Neural progenitor cell (in vitro differentiated cells): ENCODE measurements at regions not wholly inside any gene's neighbourhood (a gene's known extent, or its start where the extent isn't known, plus 50 kb on each side); places are given as distances from the start of the nearest gene placed in this dataset.

Experiments used
- DNase-seq: peaks from one replicate; pipeline ENCODE4 v3.0.0-alpha.2; 2016; ENCODE audit warnings: low spot score
- H2AFZ ChIP-seq: fragments of 200-600 bp; sonication (generic); replicated peaks from 2 replicates; pipeline ENCODE4 v1.6.1; 2016; ENCODE audit warnings: antibody characterized with exemption
- H3F3A ChIP-seq: fragments of 200-600 bp; sonication (generic); 2 replicates; pipeline ENCODE4 v1.6.1; 2016; ENCODE audit warnings: antibody characterized with exemption, low read depth
- H3K27ac ChIP-seq: fragments of 200-600 bp; sonication (generic); 2 replicates; pipeline ENCODE4 v1.5.1; 2016; ENCODE audit warnings: mild to moderate bottlenecking
- H3K27me3 ChIP-seq: fragments of 200-600 bp; sonication (generic); 2 replicates; pipeline ENCODE4 v1.6.1; 2016; ENCODE audit warnings: mild to moderate bottlenecking, moderate library complexity
- H3K36me3 ChIP-seq: fragments of 200-600 bp; sonication (generic); 2 replicates; pipeline ENCODE4 v1.5.1; 2016
- H3K4me1 ChIP-seq: fragments of 200-600 bp; sonication (generic); 2 replicates; pipeline ENCODE4 v1.6.1; 2016; ENCODE audit warnings: mixed run types
- H3K4me2 ChIP-seq: fragments of 200-600 bp; sonication (generic); 2 replicates; pipeline ENCODE4 v1.6.1; 2016
- H3K4me3 ChIP-seq: fragments of 200-600 bp; sonication (generic); 2 replicates; pipeline ENCODE4 v1.5.1; 2016
- H3K79me2 ChIP-seq: fragments of 200-600 bp; sonication (generic); 2 replicates; pipeline ENCODE4 v1.6.1; 2016; ENCODE audit warnings: low read depth
- H3K9ac ChIP-seq: fragments of 200-600 bp; sonication (generic); 2 replicates; pipeline ENCODE4 v1.6.1; 2016
- H3K9me3 ChIP-seq: fragments of 200-600 bp; sonication (generic); 2 replicates; pipeline ENCODE4 v1.5.1; 2016; ENCODE audit warnings: low read depth
- H4K20me1 ChIP-seq: fragments of 200-600 bp; sonication (generic); 2 replicates; pipeline ENCODE4 v1.6.1; 2016; ENCODE audit warnings: low read depth
- H3K27ac Mint-ChIP-seq: 3 replicates; pipeline ENCODE4 v1.8.0; 2021; ENCODE audit warnings: mixed read lengths
- H3K27me3 Mint-ChIP-seq: 2 replicates; pipeline ENCODE4 v1.8.0; 2022; ENCODE audit warnings: low read depth, mild to moderate bottlenecking, inconsistent platforms, moderate library complexity, mixed read lengths; ENCODE audit not compliant: insufficient read depth
- H3K36me3 Mint-ChIP-seq: 3 replicates; pipeline ENCODE4 v1.8.0; 2021; ENCODE audit warnings: mixed read lengths
- H3K4me1 Mint-ChIP-seq: 3 replicates; pipeline ENCODE4 v1.8.0; 2021; ENCODE audit warnings: mixed read lengths
- H3K4me3 Mint-ChIP-seq: 3 replicates; pipeline ENCODE4 v1.8.0; 2021; ENCODE audit warnings: mild to moderate bottlenecking, moderate library complexity, mixed read lengths
- H3K9me3 Mint-ChIP-seq: 3 replicates; pipeline ENCODE4 v1.8.0; 2020; ENCODE audit warnings: mixed read lengths
- CTCF ChIP-seq: fragments of 200-600 bp; sonication (generic); IDR thresholded peaks from 2 replicates; pipeline ENCODE4 v1.5.1; 2017; ENCODE audit warnings: antibody characterized with exemption, mild to moderate bottlenecking
- EZH2 ChIP-seq: fragments of 200-600 bp; sonication (generic); IDR thresholded peaks from 2 replicates; pipeline ENCODE4 v1.6.1; 2017; ENCODE audit warnings: antibody characterized with exemption, mild to moderate bottlenecking, moderate library complexity
- EZH2phosphoT487 ChIP-seq: fragments of 200-600 bp; sonication (generic); IDR thresholded peaks from 2 replicates; pipeline ENCODE4 v1.6.1; 2017; ENCODE audit warnings: antibody characterized with exemption

GRCh38 chr20:23229989-23230388 is 120.6 kb upstream of the NXT1 start:
- no peaks in the 10 kb centered on the region for H3K36me3 ChIP-seq
- H3K4me3 ChIP-seq, result no peak overlapping the region
- no peaks in the 10 kb centered on the region for H3K4me1 Mint-ChIP-seq
- H3K27ac ChIP-seq, result no peak overlapping the region
- H3F3A ChIP-seq, result no peaks in the 10 kb centered on the region
- H3K79me2 ChIP-seq, result no peaks in the 10 kb centered on the region
- no peak overlapping the region for H2AFZ ChIP-seq
- no peaks in the 10 kb centered on the region for H3K27me3 ChIP-seq
- no peak overlapping the region for H3K4me2 ChIP-seq
- TF ChIP-seq EZH2phosphoT487, result no peak
- TF ChIP-seq EZH2, result no peak
- no peak for TF ChIP-seq CTCF
- H3K9me3 Mint-ChIP-seq, result peaks cover 2% of the 10 kb centered on the region
- peaks cover 7% of the 10 kb centered on the region for H3K27me3 Mint-ChIP-seq
- no peaks in the 10 kb centered on the region for H4K20me1 ChIP-seq
- H3K9ac ChIP-seq, result no peak overlapping the region
- H3K36me3 Mint-ChIP-seq, result no peaks in the 10 kb centered on the region
- H3K27ac Mint-ChIP-seq, result no peak overlapping the region
- H3K4me3 Mint-ChIP-seq, result no peak overlapping the region
- no peak for DNase-seq
- H3K9me3 ChIP-seq, result no peaks in the 10 kb centered on the region
- H3K4me1 ChIP-seq, result no peaks in the 10 kb centered on the region

- Mint-ChIP-seq H3K4me3 (no peak overlapping the region), H3K9me3 (peaks cover 2% of the 10 kb centered on the region), H3K36me3 (no peaks in the 10 kb centered on the region), H3K4me1 (no peaks in the 10 kb centered on the region), H3K27ac (no peak overlapping the region), H3K27me3 (peaks cover 7% of the 10 kb centered on the region)
- DNase-seq, result no peak
- Histone ChIP-seq H2AFZ (no peak overlapping the region), H3F3A (no peaks in the 10 kb centered on the region), H3K27me3 (no peaks in the 10 kb centered on the region), H3K9ac (no peak overlapping the region), H4K20me1 (no peaks in the 10 kb centered on the region), H3K36me3 (no peaks in the 10 kb centered on the region), H3K4me1 (no peaks in the 10 kb centered on the region), H3K9me3 (no peaks in the 10 kb centered on the region), H3K4me3 (no peak overlapping the region), H3K79me2 (no peaks in the 10 kb centered on the region), H3K27ac (no peak overlapping the region), H3K4me2 (no peak overlapping the region)
- TF ChIP-seq EZH2phosphoT487 (no peak), CTCF (no peak), EZH2 (no peak)
Observed at GRCh38 chr20:23228912-23229311, 121.7 kb upstream of the NXT1 start.

GRCh38 chr20:23227976-23228375 is 122.6 kb upstream of the NXT1 start:
- H3K4me3 ChIP-seq, result no peak overlapping the region
- peaks cover 2% of the 10 kb centered on the region for H3K9me3 Mint-ChIP-seq
- no peak overlapping the region for H3K27ac ChIP-seq
- H3K4me1 ChIP-seq, result no peaks in the 10 kb centered on the region
- no peak overlapping the region for H3K27ac Mint-ChIP-seq
- H4K20me1 ChIP-seq, result no peaks in the 10 kb centered on the region
- H3K79me2 ChIP-seq, result no peaks in the 10 kb centered on the region
- H3K27me3 ChIP-seq, result no peaks in the 10 kb centered on the region
- no peak overlapping the region for H3K9ac ChIP-seq
- H3K27me3 Mint-ChIP-seq, result peaks cover 7% of the 10 kb centered on the region
- H3K4me2 ChIP-seq, result no peak overlapping the region
- no peak overlapping the region for H3K4me3 Mint-ChIP-seq
- TF ChIP-seq CTCF (no peak), EZH2 (no peak), EZH2phosphoT487 (no peak)
- H3K9me3 ChIP-seq, result no peaks in the 10 kb centered on the region
- no peak overlapping the region for H2AFZ ChIP-seq
- H3K4me1 Mint-ChIP-seq, result no peaks in the 10 kb centered on the region
- H3F3A ChIP-seq, result no peaks in the 10 kb centered on the region
- no peaks in the 10 kb centered on the region for H3K36me3 Mint-ChIP-seq
- no peaks in the 10 kb centered on the region for H3K36me3 ChIP-seq
- no peak for DNase-seq

- Mint-ChIP-seq H3K9me3 (peaks cover 5% of the 10 kb centered on the region), H3K27ac (no peak overlapping the region), H3K27me3 (peaks cover 9% of the 10 kb centered on the region), H3K36me3 (no peaks in the 10 kb centered on the region), H3K4me1 (no peaks in the 10 kb centered on the region), H3K4me3 (no peak overlapping the region)
- Histone ChIP-seq H4K20me1 (no peaks in the 10 kb centered on the region), H3K4me2 (no peak overlapping the region), H3F3A (no peaks in the 10 kb centered on the region), H3K9ac (no peak overlapping the region), H3K4me1 (no peaks in the 10 kb centered on the region), H3K27me3 (no peaks in the 10 kb centered on the region), H3K27ac (no peak overlapping the region), H3K36me3 (no peaks in the 10 kb centered on the region), H3K9me3 (no peaks in the 10 kb centered on the region), H2AFZ (no peak overlapping the region), H3K79me2 (no peaks in the 10 kb centered on the region), H3K4me3 (no peak overlapping the region)
- no peak for DNase-seq
- TF ChIP-seq CTCF (no peak), EZH2phosphoT487 (no peak), EZH2 (no peak)
Observed at GRCh38 chr20:23227274-23227673, 123.3 kb upstream of the NXT1 start.
